Right ventricle myocardium inferior (tissue), 1 donor: ENCODE measurements at regions not wholly inside any gene's neighbourhood (a gene's known extent, or its start where the extent isn't known, plus 50 kb on each side); places are given as distances from the start of the nearest gene placed in this dataset.
A peak's percentile ranks its signal among the peaks of the same experiment; 100 is the strongest.

Experiments
- ATAC-seq: fragments of 200-7000 bp; cut with Tn5 transposase; one replicate; pipeline ENCODE4 v1.9.1; 2020; ENCODE audit warnings: mild to moderate bottlenecking, moderate library complexity
- DNase-seq: peaks from one replicate; pipeline ENCODE4 v3.0.0; 2021; ENCODE audit errors: missing footprints
- intact Hi-C: fragments of 100-400 bp; cut with DNase I; formaldehyde crosslinking; loops from one replicate; pipeline ENCODE4 v1.11.0; 2022
- donor health status: DM: no; HTN: yes; CAD: no; lungs with severe emphysema.

- intact Hi-C loops: no loop called here
- DNase-seq: peak; percentile 11
Observed at GRCh38 chr15:70197318-70197944, 99.7 kb upstream of the TLE3 start.

GRCh38 chr15:70196372-70197316 is 98.9 kb upstream of the TLE3 start:
- DNase-seq (peak; percentile 59), ATAC-seq (no peak)
- intact Hi-C loops: no loop called here

More at GRCh38 chr15:70197318-70197944, 99.7 kb upstream of the TLE3 start:
- no peak for ATAC-seq

DNA sequence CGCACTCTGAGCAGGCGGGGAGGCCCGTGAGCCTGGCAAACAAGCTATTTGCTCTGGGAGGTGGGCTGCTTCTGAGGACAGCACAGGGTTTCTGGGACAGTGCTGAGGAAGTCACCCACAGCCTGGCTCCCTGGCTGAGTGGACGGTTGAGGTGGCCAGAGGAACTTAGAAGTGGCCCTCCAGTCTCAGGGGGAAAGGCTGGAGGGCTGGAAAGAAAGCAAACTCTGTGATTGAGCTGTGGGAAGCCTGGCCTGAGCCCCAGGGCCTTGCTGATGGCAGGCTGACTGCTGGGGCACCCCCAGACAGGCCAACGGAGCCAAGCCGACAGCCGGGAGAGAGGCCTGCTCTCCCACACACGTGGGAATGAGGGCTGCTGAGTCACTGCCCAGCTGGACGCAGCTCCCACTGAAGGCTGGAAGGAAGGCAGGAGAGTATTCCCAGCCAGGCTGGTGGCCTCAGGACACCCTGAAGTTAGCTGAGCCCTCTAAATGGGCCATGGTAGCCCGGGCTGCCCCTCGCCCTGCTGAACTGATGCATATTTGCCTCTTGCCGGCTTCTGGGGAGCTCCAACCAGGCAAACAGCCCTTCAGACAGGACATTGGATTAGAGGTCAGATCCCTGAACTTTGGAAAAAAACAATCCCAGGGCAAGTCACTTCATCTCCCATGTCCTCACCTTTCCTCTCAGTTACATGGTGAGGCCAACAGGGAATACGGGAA is 98.0 kb upstream of the TLE3 start:
- intact Hi-C loops: no loop called here
- peak; percentile 92 for DNase-seq
- ATAC-seq: peak; percentile 94

DNA sequence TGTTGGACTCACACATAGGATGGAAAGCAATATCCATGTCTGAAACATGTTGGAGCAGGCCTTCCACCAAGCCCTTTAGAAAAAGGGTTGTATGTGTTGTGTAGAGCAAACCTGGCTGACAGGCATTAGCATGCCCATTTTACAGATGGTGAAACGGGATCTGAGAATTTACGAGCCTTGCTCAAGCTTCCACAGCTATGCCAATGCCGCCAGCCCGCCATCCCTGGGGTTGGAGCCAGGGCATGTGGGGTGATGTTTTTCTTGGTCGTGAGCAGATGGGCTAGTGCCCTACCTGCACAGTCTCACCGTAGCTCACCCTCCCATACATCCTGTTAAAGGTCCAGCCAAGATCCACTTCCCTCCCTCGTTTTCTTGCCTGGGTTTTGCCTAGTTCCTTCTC is 97.5 kb upstream of the TLE3 start:
- DNase-seq: no peak
- intact Hi-C loops: no loop called here
- no peak for ATAC-seq

DNA sequence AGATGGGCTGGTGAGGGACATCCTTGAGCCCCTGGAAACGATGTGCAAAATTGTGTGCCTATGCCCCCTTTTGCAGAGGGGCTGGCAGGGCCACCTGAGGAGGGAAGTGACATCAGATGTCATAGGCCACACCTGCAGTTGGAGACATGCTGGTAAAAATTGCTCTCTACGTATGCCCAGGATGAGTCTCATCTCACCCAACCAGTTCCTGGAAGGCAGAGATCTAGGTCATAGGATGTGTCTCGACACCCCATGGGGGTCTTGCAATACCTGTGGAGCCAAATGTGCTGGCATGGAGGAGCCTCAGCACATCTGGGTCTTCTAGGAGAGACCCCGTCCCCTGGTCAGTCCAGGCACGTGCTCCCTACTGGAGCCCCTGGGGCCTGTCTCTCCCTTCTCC is 96.5 kb upstream of the TLE3 start:
- ATAC-seq: no peak
- DNase-seq: no peak
- intact Hi-C loops: no loop called here

GRCh38 chr15:70193734-70194133 is 96.0 kb upstream of the TLE3 start:
- ATAC-seq: no peak
- intact Hi-C loops: no loop called here
- DNase-seq: no peak

GRCh38 chr15:70192490-70192889 is 94.8 kb upstream of the TLE3 start:
- intact Hi-C loops: no loop called here
- ATAC-seq (no peak), DNase-seq (peak; percentile 45)

GRCh38 chr15:70192041-70192440 is 94.3 kb upstream of the TLE3 start:
- no peak for ATAC-seq
- intact Hi-C loops: no loop called here

GRCh38 chr15:70190965-70191364 is 93.2 kb upstream of the TLE3 start:
- no peak for ATAC-seq
- intact Hi-C loops: no loop called here
- peak; percentile 16 for DNase-seq

More at GRCh38 chr15:70192041-70192440, 94.3 kb upstream of the TLE3 start:
- no peak for DNase-seq

- ATAC-seq: no peak
- intact Hi-C loops: no loop called here
Observed at GRCh38 chr15:70189826-70190695, 92.3 kb upstream of the TLE3 start.

DNA sequence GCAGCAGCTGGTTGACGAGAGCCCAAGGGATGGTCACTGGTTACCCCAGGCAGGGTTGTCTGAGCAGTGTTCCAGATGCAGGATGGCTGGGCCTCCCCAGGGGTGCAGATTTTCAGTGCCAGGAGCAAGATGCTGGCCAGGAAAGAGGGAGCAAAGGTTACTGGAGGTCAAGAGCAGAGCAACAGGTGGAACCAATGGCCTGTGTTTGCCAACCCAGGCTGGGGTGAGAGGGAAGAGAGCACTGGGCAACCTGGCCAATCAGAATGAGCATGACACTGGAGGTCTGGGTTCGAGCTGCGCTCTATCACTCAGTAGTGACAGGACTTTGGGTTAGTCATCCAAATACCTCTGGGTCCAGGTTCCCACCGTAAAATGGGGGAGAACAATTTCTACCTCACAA is 90.6 kb upstream of the TLE3 start:
- ATAC-seq: no peak
- DNase-seq: no peak
- intact Hi-C loops: no loop called here

More at GRCh38 chr15:70189826-70190695, 92.3 kb upstream of the TLE3 start:
- peak; percentile 54 for DNase-seq

DNA sequence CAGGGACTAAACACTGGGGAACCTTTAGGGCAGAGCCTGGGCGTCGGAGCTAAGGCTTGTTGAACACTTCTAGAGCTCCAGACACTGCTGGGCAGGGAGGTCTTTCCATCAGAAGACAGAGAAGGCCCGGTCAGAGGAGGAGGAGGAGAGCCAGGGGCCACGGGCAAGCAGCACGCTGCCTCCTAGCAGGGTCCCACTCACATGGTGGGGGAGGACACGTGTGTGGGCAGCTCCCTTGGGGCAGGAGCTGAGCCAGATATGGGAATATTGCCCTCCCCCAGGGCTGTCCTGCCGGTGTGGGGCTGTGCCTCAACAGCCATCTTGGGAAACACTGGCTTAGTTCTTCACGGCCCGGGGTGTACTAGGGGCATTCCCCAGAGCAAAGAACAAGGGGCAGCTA is 89.6 kb upstream of the TLE3 start:
- DNase-seq (peak; percentile 11), ATAC-seq (no peak)
- intact Hi-C loops: no loop called here

GRCh38 chr15:70186152-70186551 is 88.4 kb upstream of the TLE3 start:
- intact Hi-C loops: no loop called here
- ATAC-seq: no peak
- DNase-seq: no peak

DNA sequence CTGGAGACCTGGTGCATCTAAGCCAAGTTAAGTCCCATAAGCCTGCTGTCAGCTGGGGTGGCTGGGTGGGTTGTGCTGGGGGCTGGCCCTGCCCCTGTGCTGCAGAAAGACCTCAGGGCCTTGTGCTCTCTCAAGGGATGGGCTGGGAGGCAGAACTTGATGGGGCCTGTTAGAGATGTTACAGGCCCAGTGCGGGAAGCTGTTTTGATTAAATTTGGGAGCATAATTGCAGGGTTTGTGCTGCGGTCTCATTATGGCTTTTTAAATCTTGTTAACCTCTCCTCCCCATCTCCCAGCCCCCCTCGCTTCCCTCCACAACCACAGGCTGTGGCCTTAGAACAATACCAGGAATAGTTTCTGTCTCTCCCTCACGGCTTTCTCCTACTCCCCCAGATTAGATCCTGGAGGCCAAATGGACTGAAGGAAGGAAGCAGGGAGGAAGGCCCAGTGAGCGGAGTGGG is 87.6 kb upstream of the TLE3 start:
- ATAC-seq: no peak
- intact Hi-C loops: no loop called here
- no peak for DNase-seq

- intact Hi-C loops: no loop called here
- DNase-seq: no peak
Observed at GRCh38 chr15:70182858-70183695, 85.4 kb upstream of the TLE3 start.

DNA sequence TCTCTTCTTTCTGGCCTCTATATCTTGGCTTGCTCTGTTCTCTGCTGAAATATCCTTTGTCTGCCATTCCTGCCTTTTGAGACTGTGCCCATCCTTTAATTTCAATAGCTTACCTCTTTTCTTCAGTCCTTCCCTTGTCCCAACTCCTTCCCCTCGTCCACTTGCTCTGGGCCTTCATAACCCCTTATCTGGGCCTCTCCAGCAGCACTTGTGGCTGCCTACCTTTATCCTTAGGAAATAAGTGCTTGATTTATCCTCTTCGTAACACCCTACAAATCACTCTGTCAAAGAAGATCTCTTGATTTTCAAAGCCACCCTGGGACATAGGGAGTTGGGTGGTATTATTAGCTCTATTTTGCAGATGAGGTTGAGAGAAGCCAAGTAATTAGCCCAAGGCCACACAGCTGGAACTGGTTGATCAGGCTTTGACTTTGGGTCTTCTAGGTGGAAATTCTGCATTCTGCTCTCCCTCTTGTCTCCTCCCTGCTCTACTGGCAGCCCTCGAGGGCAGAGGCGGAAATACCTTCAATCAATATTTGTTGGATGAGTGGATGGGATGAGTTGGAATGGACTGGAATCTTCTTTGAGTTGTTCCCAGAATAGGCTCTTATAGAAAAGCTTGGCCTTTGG is 84.0 kb upstream of the TLE3 start:
- intact Hi-C loops: no loop called here
- no peak for DNase-seq

More at GRCh38 chr15:70182858-70183695, 85.4 kb upstream of the TLE3 start:
- no peak for ATAC-seq

DNA sequence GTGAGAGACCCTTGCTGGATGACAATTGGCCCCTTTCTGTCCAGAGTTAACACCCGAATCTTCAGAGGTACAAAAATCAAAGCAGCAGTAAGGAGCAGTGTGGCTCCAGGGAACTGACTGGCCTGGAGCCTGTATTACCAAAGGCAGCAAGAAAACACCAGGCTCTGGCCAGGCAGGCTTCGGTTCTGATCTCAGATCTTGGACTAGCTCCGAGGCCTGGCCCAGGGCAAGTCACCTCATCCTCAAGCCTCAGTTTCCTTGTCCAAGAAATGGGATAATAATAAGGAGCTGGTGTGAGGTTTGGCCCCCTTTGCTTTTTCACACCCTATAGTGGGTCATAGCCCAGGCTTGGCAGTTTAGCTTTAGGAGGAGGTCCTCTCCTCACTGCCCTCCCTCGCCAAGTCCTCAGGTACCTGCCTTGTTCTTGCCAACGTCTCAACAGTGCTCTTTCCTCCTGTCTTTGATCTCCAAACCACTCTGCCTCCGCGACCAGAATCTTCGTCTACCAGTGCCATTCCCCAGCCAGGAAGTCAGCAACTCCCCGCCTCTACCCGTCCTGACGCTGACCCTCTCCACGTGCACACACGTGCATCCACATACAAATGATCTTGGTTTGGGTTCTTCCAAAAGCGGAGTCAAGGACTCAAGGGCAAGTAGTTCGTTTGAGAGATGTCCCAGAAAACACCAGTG is 82.6 kb upstream of the TLE3 start:
- intact Hi-C loops: no loop called here
- no peak for ATAC-seq
- DNase-seq: no peak

More for the DNA sequence above, 84.0 kb upstream of the TLE3 start:
- no peak for ATAC-seq
